ENCODE measurements at regions not wholly inside any gene's neighbourhood (a gene's known extent, or its start where the extent isn't known, plus 50 kb on each side); places are given as distances from the start of the nearest gene placed in this dataset.

GRCh38 chr9:99358668-99359067 is 136.6 kb downstream of the SEC61B start:
- ChIA-PET CTCF (no interaction called here), POLR2A (no interaction called here)
- no peaks in the 10 kb centered on the region for H3K36me3 Mint-ChIP-seq (ENCODE audit: low read depth)
- TF ChIP-seq CTCF (IDR thresholded peaks at IDR 0.05): no peak
- H3K27ac Mint-ChIP-seq: no peak overlapping the region
- no peaks in the 10 kb centered on the region for H3K9me3 Mint-ChIP-seq
- no peaks in the 10 kb centered on the region for H3K36me3 ChIP-seq (ENCODE audit: insufficient read depth, low read length)
- H3K4me1 Mint-ChIP-seq (ENCODE audit: low read depth): no peaks in the 10 kb centered on the region
- H3K4me1 ChIP-seq (ENCODE audit: insufficient read depth, low read length): no peaks in the 10 kb centered on the region
- no peak overlapping the region for H3K27ac ChIP-seq (ENCODE audit: low read depth in 1 of 2, low read length in 2 of 2)
- no peak overlapping the region for H3K4me3 Mint-ChIP-seq
- peaks cover 3 to 8% of the 10 kb centered on the region in 2 experiments for H3K27me3 ChIP-seq (ENCODE audit: control insufficient read depth in 1 of 2, insufficient read depth in 2 of 2, low read length in 2 of 2)
- H3K27me3 Mint-ChIP-seq: peaks cover 39% of the 10 kb centered on the region
- H3K4me3 ChIP-seq (ENCODE audit: low read length): no peak overlapping the region
- DNase-seq (no peak), ATAC-seq (ENCODE audit: poor library complexity) (no peak)
- H3K9me3 ChIP-seq (ENCODE audit: control insufficient read depth in 1 of 2, insufficient read depth in 1 of 2, low read length in 2 of 2): no peaks in the 10 kb centered on the region
- intact Hi-C loops (cut with DNase I, micrococcal nuclease): no loop called here

GRCh38 chr9:99359336-99359735 is 137.3 kb downstream of the SEC61B start:
- ChIA-PET POLR2A (no interaction called here), CTCF (no interaction called here)
- TF ChIP-seq CTCF (IDR thresholded peaks at IDR 0.05): no peak
- no peaks in the 10 kb centered on the region for H3K36me3 ChIP-seq (ENCODE audit: insufficient read depth, low read length)
- H3K36me3 Mint-ChIP-seq (ENCODE audit: low read depth): no peaks in the 10 kb centered on the region
- no peak overlapping the region for H3K4me3 Mint-ChIP-seq
- H3K27me3 ChIP-seq (ENCODE audit: control insufficient read depth in 1 of 2, insufficient read depth in 2 of 2, low read length in 2 of 2): peaks cover 3 to 8% of the 10 kb centered on the region in 2 experiments
- no peaks in the 10 kb centered on the region for H3K9me3 ChIP-seq (ENCODE audit: control insufficient read depth in 1 of 2, insufficient read depth in 1 of 2, low read length in 2 of 2)
- no peaks in the 10 kb centered on the region for H3K4me1 ChIP-seq (ENCODE audit: insufficient read depth, low read length)
- no peak overlapping the region for H3K27ac ChIP-seq (ENCODE audit: low read depth in 1 of 2, low read length in 2 of 2)
- no peak overlapping the region for H3K27ac Mint-ChIP-seq
- H3K4me1 Mint-ChIP-seq (ENCODE audit: low read depth): no peaks in the 10 kb centered on the region
- no peaks in the 10 kb centered on the region for H3K9me3 Mint-ChIP-seq
- peaks cover 39% of the 10 kb centered on the region for H3K27me3 Mint-ChIP-seq
- no peak overlapping the region for H3K4me3 ChIP-seq (ENCODE audit: low read length)
- DNase-seq (no peak), ATAC-seq (ENCODE audit: poor library complexity) (no peak)
- intact Hi-C loops (cut with DNase I, micrococcal nuclease): no loop called here

- no peak for DNase-seq
- H3K4me3 Mint-ChIP-seq: no peak overlapping the region
- H3K9me3 Mint-ChIP-seq: no peaks in the 10 kb centered on the region
- Histone ChIP-seq H3K27me3 (ENCODE audit: control insufficient read depth in 1 of 2, insufficient read depth in 2 of 2, low read length in 2 of 2) (peaks cover 3 to 8% of the 10 kb centered on the region in 2 experiments), H3K36me3 (ENCODE audit: insufficient read depth, low read length) (no peaks in the 10 kb centered on the region), H3K4me3 (ENCODE audit: low read length) (no peak overlapping the region), H3K9me3 (ENCODE audit: control insufficient read depth in 1 of 2, insufficient read depth in 1 of 2, low read length in 2 of 2) (no peaks in the 10 kb centered on the region), H3K27ac (ENCODE audit: low read depth in 1 of 2, low read length in 2 of 2) (no peak overlapping the region), H3K4me1 (ENCODE audit: insufficient read depth, low read length) (no peaks in the 10 kb centered on the region)
- no peaks in the 10 kb centered on the region for H3K36me3 Mint-ChIP-seq (ENCODE audit: low read depth)
- no peak for TF ChIP-seq CTCF (IDR thresholded peaks at IDR 0.05)
- intact Hi-C loops (cut with DNase I, micrococcal nuclease): no loop called here
- H3K27ac Mint-ChIP-seq: no peak overlapping the region
- CTCF ChIA-PET: no interaction called here
- peaks cover 39% of the 10 kb centered on the region for H3K27me3 Mint-ChIP-seq
- no peak for ATAC-seq (ENCODE audit: poor library complexity)
- POLR2A ChIA-PET: no interaction called here
- no peaks in the 10 kb centered on the region for H3K4me1 Mint-ChIP-seq (ENCODE audit: low read depth)
Measured at GRCh38 chr9:99360026-99360425, 137.9 kb downstream of the SEC61B start.

Data from CD4-positive, alpha-beta T cell (primary cell).